ENCODE measurements at regions not wholly inside any gene's neighbourhood (a gene's known extent, or its start where the extent isn't known, plus 50 kb on each side); places are given as distances from the start of the nearest gene placed in this dataset.

GRCh38 chr3:81022339-81022738 is 739.1 kb downstream of the GBE1 start:
- TF ChIP-seq CTCF (IDR thresholded peaks at IDR 0.05), result no peak
- no peak for TF ChIP-seq POLR2A (IDR thresholded peaks at IDR 0.05)
